ENCODE measurements at regions not wholly inside any gene's neighbourhood (a gene's known extent, or its start where the extent isn't known, plus 50 kb on each side); places are given as distances from the start of the nearest gene placed in this dataset.

DNA sequence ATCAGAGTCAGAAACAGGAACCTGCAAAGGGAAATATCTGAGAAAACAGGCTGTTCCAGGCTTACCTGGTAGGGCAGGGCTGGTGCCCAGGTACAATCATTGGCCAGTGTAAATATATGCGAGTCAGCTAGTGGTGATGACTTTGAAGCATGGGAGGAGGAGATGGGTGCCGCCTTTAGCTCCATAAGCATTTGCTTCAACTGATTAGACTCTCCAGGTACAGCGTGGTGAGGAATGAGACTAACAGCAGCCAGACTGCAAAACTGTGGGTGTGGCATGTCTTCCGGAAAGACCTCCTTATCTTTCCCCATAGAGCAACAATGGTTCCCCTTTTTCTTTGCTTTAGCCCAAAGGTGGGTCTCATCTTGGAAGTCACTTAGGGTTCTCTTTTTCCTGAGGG, 137.2 kb downstream of the LRIG2 start:
- dilution Hi-C loops (cut with MboI; ENCODE audit: extremely low pct_ligation_motif_present, low sequenced_read_pairs), result no loop called here
- H3K79me2 ChIP-seq (ENCODE audit: control insufficient read depth, insufficient read depth, low read length), result no peaks in the 10 kb centered on the region

GRCh38 chr1:113211467-113211866, 138.5 kb downstream of the LRIG2 start:
- dilution Hi-C loops (cut with MboI; ENCODE audit: extremely low pct_ligation_motif_present, low sequenced_read_pairs), result no loop called here
- no peaks in the 10 kb centered on the region for H3K9me1 ChIP-seq (ENCODE audit: control insufficient read depth, extremely low read depth, insufficient read depth, low read length)
- H3K4me3 ChIP-seq (ENCODE audit: control insufficient read depth in 2 of 3, extremely low read depth in 1 of 3, insufficient read depth in 2 of 3, low read depth in 1 of 3, low read length in 3 of 3), result no peak overlapping the region
- H3K27ac ChIP-seq (ENCODE audit: control insufficient read depth, insufficient read depth, low read length), result no peak overlapping the region
- TF ChIP-seq, protein P1, sequence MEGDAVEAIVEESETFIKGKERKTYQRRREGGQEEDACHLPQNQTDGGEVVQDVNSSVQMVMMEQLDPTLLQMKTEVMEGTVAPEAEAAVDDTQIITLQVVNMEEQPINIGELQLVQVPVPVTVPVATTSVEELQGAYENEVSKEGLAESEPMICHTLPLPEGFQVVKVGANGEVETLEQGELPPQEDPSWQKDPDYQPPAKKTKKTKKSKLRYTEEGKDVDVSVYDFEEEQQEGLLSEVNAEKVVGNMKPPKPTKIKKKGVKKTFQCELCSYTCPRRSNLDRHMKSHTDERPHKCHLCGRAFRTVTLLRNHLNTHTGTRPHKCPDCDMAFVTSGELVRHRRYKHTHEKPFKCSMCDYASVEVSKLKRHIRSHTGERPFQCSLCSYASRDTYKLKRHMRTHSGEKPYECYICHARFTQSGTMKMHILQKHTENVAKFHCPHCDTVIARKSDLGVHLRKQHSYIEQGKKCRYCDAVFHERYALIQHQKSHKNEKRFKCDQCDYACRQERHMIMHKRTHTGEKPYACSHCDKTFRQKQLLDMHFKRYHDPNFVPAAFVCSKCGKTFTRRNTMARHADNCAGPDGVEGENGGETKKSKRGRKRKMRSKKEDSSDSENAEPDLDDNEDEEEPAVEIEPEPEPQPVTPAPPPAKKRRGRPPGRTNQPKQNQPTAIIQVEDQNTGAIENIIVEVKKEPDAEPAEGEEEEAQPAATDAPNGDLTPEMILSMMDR (optimal IDR thresholded peaks at IDR 0.05 in 1 of 3, IDR thresholded peaks at IDR 0.05 in 1 of 3, conservative IDR thresholded peaks at IDR 0.05 in 1 of 3; ENCODE audit: extremely low read depth in 1 of 3, insufficient read depth in 2 of 3, low read length in 3 of 3), result no peak
- no peak for TF ChIP-seq EZH2 (IDR thresholded peaks at IDR 0.05; ENCODE audit: low read length)
- H3K9ac ChIP-seq (ENCODE audit: control insufficient read depth, extremely low read depth, insufficient read depth, low read length), result no peak overlapping the region
- FAIRE-seq (no peak), DNase-seq (ENCODE audit: low read depth, low spot score) (no peak)
- no peak overlapping the region for H3K4me2 ChIP-seq (ENCODE audit: control insufficient read depth, extremely low read depth, insufficient read depth, low read depth, low read length)
- H2AFZ ChIP-seq (ENCODE audit: control insufficient read depth, low read length), result no peak overlapping the region
- H3K4me1 ChIP-seq (ENCODE audit: control insufficient read depth, extremely low read depth, insufficient read depth, low read length), result no peaks in the 10 kb centered on the region
- H3K27me3 ChIP-seq (ENCODE audit: control insufficient read depth, extremely low read depth, insufficient read depth, low read length), result peaks cover 10% of the 10 kb centered on the region
- no peaks in the 10 kb centered on the region for H4K20me1 ChIP-seq (ENCODE audit: control insufficient read depth, extremely low read depth, insufficient read depth, low read length)
- no peaks in the 10 kb centered on the region for H3K36me3 ChIP-seq (ENCODE audit: control insufficient read depth in 2 of 2, extremely low read depth in 1 of 2, insufficient read depth in 2 of 2, low read length in 2 of 2)
- H3K9me3 ChIP-seq (ENCODE audit: control insufficient read depth, low read depth, low read length), result peaks cover 2% of the 10 kb centered on the region
- no peaks in the 10 kb centered on the region for H3K79me2 ChIP-seq (ENCODE audit: control insufficient read depth, insufficient read depth, low read length)

More for the DNA sequence above, 137.2 kb downstream of the LRIG2 start:
- Histone ChIP-seq H2AFZ (ENCODE audit: control insufficient read depth, low read length) (no peak overlapping the region), H3K9me3 (ENCODE audit: control insufficient read depth, low read depth, low read length) (peaks cover 2% of the 10 kb centered on the region), H3K9ac (ENCODE audit: control insufficient read depth, extremely low read depth, insufficient read depth, low read length) (no peak overlapping the region), H3K27ac (ENCODE audit: control insufficient read depth, insufficient read depth, low read length) (no peak overlapping the region), H3K9me1 (ENCODE audit: control insufficient read depth, extremely low read depth, insufficient read depth, low read length) (no peaks in the 10 kb centered on the region), H3K27me3 (ENCODE audit: control insufficient read depth, extremely low read depth, insufficient read depth, low read length) (peaks cover 8% of the 10 kb centered on the region), H4K20me1 (ENCODE audit: control insufficient read depth, extremely low read depth, insufficient read depth, low read length) (no peaks in the 10 kb centered on the region), H3K4me1 (ENCODE audit: control insufficient read depth, extremely low read depth, insufficient read depth, low read length) (no peaks in the 10 kb centered on the region), H3K4me2 (ENCODE audit: control insufficient read depth, extremely low read depth, insufficient read depth, low read depth, low read length) (no peak overlapping the region), H3K4me3 (ENCODE audit: control insufficient read depth in 2 of 3, extremely low read depth in 1 of 3, insufficient read depth in 2 of 3, low read depth in 1 of 3, low read length in 3 of 3) (no peak overlapping the region), H3K36me3 (ENCODE audit: control insufficient read depth in 2 of 2, extremely low read depth in 1 of 2, insufficient read depth in 2 of 2, low read length in 2 of 2) (no peaks in the 10 kb centered on the region)
- TF ChIP-seq, protein P1 (optimal IDR thresholded peaks at IDR 0.05 in 1 of 3, IDR thresholded peaks at IDR 0.05 in 1 of 3, conservative IDR thresholded peaks at IDR 0.05 in 1 of 3; ENCODE audit: extremely low read depth in 1 of 3, insufficient read depth in 2 of 3, low read length in 3 of 3), result no peak
- no peak for TF ChIP-seq EZH2 (IDR thresholded peaks at IDR 0.05; ENCODE audit: low read length)
- no peak for FAIRE-seq
- DNase-seq (ENCODE audit: low read depth, low spot score), result no peak

Measured in keratinocyte (primary cell).